DOHH2 (cell line): ENCODE measurements at regions not wholly inside any gene's neighbourhood (a gene's known extent, or its start where the extent isn't known, plus 50 kb on each side); places are given as distances from the start of the nearest gene placed in this dataset.

ENCODE experiments used
- CTCF ChIP-seq: fragments of 200-600 bp; sonication (generic); IDR thresholded peaks from one replicate; pipeline ENCODE4 v1.5.1; 2014; ENCODE audit warnings: antibody characterized with exemption, mild to moderate bottlenecking, low read depth, low read length; ENCODE audit not compliant: poor library complexity, severe bottlenecking
- EZH2phosphoT487 ChIP-seq: fragments of 200-600 bp; sonication (generic); IDR thresholded peaks from 2 replicates; pipeline ENCODE4 v1.6.1; 2017; ENCODE audit warnings: borderline replicate concordance, mild to moderate bottlenecking, antibody characterized with exemption, low read length, moderate library complexity, mixed read lengths

- TF ChIP-seq CTCF (no peak), EZH2phosphoT487 (no peak)
These were observed 125.3 kb downstream of the TSHZ3 start for GRCh38 chr19:31223740-31224534.
